ENCODE measurements at regions not wholly inside any gene's neighbourhood (a gene's known extent, or its start where the extent isn't known, plus 50 kb on each side); places are given as distances from the start of the nearest gene placed in this dataset.

DNA sequence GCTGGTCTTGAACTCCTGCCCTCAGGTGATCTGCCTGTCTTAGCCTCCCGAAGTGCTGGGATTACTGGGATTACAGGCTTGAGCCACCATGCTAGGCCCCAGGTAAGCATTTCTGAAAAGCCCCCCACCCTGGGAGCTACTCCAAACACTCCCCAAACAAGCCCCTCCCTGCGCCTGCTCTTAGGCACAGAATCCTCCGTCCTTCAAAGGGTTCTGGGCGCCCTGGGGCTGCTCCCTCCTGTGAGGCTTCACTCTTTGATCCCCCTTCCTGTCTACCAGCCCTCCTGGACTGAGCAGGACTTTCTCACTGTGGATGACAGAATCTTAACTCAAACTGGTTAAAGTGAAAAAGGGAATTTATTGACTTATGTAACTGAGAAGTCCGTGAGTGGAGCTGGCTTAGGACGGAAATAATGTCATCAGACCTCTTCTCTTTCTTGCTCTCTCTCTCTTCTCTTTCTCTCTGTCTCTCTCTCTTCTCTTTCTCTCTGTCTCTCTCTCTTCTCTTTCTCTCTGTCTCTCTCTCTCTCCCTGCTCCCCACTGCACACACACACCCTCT lies 66.9 kb upstream of the CLMN start:
- no peak for DNase-seq (ENCODE audit: low spot score)

DNA sequence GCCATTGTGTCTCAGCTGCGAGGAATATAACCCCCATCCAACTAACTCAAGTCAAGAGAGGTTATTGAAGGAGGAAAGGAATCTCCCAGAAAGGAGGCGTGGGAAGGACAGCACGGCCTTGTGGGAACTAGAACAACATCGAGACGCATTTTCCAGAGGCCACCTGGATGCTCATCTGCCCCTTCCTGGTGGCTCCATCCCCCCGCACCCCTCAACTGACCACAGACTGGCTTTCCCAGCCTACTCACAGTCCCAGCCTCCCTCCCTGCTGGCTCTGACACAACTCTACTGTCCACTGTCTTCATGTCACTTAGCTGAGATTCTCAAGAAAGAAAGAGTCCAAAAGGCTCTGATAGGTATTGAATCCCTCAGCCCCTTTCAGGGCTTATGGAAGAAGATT lies 66.0 kb upstream of the CLMN start:
- DNase-seq (ENCODE audit: low spot score): no peak

DNA sequence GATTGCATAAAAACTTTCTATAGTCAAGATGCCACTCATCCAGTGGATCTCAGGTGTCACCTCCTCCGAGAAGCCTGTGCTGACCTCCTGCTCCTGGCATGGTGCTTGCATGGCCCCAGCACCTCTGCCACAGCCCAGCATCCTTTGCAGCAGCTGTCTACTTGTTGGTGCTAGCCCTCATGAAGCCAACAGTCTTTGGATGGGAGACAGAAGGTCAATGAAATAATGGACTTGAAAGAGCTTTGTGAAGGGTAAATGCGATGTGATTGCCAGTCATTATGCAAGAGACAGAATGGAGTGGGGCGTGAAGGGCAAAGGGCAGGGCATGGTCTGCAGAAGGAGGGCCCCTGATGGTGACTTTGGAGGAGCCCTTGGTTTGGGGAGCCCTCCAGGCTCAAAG lies 63.0 kb upstream of the CLMN start:
- DNase-seq (ENCODE audit: low spot score): no peak

DNA sequence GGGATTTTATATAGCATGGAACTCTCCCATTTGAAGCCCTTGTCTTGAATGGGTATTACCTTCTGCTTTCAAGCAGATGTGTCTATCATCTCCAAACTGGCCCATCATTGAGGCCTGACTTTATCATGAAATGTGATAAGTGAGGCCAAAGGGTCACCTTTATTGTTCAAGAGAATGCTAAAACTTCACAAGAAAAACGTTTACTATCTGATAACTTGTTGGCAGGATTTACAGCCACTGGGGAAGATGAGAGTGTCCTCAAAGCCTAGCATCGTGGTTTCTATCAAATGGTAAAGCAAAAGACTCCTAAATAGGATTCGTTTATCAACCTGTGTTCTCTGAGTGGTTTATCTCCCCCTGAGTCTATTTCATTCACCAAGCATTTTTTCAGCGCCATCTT lies 62.0 kb upstream of the CLMN start:
- DNase-seq (ENCODE audit: low spot score): no peak

DNA sequence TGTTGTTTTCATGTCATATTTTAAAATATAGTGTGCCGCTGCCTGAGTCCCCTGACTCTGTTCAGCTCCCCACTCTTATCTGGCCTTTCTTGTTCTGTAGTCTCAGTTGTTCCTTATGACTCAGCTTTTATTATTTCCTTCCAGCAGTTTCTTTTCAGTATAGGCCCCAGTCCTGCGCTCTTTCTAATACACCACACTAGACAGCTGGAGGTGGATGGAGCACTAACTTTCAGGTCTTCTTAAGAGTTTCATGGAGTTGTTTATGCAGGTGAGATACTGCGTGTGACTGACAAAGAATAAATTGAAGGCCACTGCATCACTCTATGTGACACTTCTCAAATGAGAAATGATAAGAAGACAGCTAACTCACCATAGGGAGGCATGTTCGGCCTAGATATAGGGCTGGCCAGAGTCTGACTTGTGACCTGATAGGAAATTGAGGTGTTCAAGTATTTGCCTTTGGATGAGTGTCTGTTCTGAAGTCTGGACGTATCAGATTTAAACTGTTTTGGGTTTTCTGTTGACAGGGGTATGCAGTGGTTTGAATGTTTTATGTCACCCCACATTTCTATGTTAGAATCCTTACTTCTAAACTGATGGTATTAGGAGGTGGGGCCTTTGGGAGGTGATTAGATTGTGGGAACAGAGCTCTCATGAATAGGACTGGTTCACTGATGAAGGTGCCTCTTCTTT lies 60.8 kb upstream of the CLMN start:
- no peak for DNase-seq (ENCODE audit: low spot score)

DNA sequence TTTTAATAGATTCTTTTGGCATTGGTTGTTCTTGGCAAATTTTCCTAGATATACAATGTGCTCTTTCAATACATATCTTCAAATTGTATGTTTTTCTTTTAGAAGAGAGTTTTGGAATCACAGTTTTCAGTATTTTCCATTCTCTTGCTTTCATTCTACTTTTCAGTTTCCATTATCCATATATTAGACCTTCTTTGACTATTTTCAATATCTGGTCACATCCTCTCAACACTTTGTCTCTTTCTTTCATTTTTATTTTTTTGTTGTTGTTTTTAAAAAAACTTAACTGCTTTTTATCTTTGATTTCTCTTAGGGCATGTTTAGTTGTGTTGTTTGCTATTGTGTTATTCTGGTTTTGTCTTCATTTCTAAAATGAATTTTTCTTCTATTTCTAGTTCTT lies 59.9 kb upstream of the CLMN start:
- DNase-seq (ENCODE audit: low spot score): no peak

DNA sequence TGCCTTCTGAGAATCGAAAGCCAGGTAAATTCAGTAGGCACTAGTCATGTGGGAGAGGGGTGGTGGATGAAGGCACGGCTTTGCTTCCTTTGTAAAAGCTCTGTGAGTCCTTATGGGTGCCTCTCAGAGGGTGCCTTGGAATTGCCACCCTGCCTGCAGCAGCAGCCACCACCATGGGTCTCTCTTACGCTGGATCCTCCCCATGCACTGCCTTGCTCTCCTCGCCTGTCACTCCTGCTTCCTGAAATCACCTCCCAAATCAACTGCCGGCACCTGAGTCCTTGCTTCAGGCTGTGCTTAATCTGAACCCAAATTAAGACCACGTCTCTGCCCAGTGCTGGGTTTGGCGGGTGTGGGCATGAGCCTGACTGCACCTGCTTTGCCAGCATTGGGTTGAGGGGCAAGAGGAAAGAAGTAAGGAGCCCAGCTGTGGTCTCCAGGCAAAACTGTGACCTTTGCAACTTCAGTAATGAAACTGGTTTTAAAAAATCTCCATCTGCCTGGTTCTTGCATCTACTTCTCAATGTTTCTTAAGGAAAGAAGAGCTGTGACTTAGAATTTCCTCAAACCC lies 55.9 kb upstream of the CLMN start:
- DNase-seq (ENCODE audit: low spot score): no peak

DNA sequence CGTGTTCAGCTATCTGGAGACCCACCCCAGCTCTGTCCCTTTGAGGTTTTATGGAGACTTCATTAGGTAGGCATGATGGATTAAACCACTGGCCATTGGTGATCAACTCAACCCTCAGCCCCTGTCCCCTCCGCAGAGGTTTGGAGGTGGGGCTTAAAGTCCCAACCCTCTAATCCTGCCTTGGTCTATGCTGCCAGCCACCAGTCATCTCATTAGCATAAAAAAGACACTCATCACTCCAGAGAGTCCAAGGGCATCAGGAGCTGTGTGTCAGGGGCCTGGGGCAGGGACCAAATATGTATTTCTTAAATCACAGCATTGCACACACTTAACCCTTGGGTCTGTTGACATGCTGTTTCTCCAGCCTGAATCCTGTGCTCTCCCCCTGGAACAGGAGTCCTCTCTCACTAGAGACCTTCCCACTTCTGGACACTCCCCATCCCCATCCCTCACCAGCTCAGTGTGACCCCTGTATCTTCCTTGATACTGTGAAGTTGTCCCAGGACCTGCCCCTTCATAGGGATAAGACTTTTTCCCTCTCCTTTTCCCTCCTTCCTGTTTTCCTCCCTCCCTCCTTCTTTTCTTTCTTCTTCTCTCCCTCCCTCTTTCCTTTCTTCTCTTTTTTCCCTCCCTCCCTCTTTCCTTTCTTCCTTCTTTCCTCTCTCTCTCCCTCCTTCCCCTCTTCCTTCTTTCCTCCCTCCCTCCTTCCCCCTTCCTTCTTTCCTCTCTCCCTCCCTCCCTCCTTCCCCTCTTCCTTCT lies 54.7 kb upstream of the CLMN start:
- DNase-seq (ENCODE audit: low spot score): no peak

DNA sequence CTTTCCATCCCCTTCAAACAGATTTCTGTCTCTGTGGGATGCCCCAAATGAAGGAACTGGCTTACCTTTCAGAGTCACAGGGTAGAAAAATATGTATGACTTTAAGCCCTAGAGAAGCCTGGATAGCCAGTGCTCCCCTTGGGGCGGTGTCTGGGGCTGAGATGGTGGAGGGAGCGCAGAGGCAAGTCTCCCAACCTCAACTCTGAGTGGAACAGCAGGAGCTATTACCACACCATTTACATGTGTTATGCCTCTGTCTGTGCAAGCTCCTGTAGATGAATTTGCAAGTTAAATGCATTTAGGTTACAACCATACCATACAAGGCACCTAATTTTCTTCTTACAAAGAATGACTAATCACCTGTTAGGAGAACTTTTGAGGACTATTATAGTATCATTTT lies 50.4 kb upstream of the CLMN start:
- no peak for DNase-seq (ENCODE audit: low spot score)

Data from CD4-positive, alpha-beta T cell treated with Interleukin-6 at 100 ng/mL for 8 hours (primary cell).